ENCODE measurements at regions not wholly inside any gene's neighbourhood (a gene's known extent, or its start where the extent isn't known, plus 50 kb on each side); places are given as distances from the start of the nearest gene placed in this dataset.

DNA sequence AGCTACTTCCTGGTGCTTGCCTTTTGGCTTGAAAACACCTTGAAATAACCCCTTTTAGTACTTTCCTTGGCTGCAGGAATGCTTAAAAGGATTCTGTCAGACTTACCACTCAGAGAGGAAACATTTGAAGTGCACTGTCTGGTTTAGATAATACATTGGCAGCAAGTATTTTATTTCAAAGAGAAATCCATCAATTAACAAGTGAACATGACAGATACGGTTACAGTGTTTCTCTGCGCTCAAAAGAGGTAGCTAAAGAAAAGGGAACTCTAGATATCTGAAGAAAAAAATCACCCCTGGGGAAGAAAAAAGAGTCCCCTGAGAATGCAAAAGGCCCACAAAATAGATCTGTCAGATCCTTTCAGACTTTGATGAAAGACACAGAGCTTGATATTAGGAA lies 421.9 kb downstream of the LRFN5 start:
- DNase-seq (ENCODE audit: low read depth), result no peak

DNA sequence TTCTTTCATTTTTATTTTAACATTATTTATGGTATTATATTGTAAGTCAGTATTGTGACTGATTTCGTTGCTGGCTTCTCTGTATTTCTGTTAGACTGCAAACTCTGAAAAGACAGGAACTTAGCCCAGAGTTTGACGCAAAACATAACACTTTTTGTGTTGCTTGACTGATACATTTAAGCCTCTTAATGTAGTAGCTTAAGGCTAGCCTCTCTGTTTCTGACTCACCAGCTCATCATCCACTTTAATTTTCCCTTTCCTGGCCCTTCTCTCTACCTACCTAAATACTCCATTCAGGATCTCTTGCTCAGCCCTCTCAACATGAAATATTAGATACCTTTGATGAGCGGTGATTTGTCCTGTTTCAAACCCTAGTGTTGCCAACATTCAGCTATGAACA lies 420.6 kb downstream of the LRFN5 start:
- DNase-seq (ENCODE audit: low read depth), result no peak

DNA sequence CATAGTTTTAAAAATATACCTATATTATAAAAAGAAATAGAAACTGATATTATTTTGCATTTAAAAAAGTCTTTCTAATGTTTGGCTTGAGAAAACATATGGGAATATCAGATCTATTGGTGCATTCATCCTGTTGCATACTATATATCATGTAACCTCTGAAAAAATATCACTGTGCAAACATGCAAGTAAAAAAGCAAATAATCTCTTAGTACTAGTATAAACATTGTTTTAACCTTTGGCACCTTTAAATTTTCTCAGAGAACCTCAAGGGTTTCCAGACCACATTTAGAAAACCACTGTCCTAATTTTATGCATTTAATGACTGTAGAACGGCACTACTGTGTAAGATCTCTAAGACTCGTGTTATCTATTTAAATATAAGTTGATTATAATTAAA lies 416.8 kb downstream of the LRFN5 start:
- no peak for DNase-seq (ENCODE audit: low read depth)

DNA sequence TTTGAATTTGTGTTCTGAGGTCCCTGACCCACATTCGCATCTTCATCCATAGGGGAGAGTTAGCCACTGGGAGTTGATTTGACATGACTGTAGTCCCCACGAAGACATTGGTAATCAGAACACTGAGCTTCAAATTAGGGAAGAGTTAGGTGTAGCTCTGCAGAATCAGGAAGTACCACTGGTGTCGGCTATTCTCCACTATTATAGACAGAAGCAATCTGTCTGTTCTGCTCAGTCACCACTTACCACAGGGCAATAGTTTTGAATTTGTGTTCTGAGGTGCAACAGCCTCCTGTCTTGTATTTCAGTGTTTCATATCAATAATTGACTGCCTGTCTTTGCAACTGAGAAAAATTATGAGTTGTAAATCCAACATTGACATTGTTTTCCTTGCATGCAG lies 407.6 kb downstream of the LRFN5 start:
- DNase-seq (ENCODE audit: low read depth), result no peak

DNA sequence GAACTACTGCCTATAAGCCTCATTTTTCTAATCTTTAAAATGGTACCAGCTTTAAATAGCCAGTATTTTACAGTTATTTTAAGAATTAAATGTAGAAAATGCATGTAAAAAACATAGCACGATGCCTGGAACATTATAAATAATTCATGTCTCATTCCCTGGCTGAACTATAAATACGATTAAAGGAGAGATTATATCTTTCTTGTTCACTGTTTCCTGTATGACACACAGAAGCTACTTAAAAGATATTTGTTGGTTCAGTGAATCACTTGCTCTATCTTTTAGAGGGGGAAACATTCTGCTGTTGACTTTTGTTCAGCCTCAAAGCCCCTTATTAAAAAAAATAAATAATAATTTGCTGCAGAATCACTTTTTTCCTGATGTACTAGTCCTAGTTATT lies 406.9 kb downstream of the LRFN5 start:
- no peak for DNase-seq (ENCODE audit: low read depth)

DNA sequence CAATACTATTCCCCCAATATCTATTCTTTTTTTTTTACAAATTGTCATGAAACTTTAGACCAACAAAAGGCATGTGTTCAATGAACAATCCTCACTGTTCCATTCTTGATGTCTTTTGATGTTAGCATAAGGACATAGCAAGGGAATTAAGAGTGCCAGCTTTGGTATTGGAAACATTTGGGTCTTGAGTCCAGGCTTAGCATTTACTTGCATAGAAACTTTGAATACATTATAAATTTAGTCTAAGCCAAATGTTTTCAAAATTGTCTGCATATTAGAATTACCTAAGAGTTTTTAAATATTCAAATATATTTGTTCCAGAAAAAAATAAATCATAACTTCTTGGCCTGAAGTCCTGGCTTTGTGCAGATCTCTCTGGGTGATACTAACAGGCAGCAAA lies 406.5 kb downstream of the LRFN5 start:
- no peak for DNase-seq (ENCODE audit: low read depth)

DNA sequence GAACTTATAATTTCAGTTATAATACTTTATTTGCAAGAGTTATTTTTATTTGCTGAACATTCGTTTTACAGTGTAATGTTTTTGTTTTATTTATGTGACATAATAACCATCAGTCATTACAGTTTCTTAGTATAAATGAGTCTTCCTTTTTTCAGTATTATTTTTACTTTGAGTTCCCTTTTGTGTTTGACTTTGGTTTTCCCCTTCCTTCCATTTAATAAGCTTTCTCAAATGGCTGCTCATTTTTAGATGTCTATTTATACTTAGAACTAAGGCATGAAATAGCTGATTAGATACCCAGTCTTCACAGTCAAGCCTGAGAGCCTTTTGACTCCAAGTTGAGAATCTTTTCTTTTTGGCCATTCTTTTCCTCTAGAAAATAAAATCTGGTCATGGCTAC lies 404.5 kb downstream of the LRFN5 start:
- no peak for DNase-seq (ENCODE audit: low read depth)

DNA sequence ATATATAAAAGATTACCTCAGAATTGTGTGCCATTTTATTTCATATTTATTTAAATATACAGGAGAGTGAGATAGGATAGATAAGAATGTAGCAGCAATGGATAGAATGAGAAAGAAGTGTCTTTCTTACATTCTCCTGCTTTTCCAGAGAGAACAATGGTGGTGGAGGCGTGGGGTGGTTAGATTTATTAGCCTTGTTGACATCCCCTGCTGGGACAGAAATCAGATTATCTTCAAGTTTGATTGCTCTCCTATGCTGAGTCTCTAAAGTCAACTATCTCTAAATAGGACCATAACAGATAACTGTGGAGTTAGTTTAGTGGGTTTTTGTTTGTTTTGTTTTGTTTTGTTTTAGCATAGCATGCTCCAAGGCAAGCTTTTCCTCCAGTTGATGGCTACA lies 397.6 kb downstream of the LRFN5 start:
- no peak for DNase-seq (ENCODE audit: low read depth)

DNA sequence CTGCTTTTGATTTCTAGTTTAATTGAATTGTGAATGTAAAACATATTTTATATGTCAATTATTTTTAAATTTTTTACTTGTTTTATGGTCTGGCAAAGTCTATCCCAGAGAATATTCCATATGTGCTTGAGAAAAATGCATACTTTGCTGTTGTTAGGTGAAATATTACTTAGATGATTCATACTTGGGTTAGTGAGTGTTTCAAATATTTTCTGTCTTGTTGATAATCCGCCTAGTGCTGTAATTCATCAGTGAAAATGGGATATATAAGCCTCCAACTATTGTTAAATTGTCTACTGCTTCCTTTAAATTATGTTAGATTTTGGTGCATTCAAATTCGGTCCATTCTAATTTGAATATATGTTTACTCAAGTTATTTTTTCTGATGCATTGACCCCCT lies 395.5 kb downstream of the LRFN5 start:
- no peak for DNase-seq (ENCODE audit: low read depth)

DNA sequence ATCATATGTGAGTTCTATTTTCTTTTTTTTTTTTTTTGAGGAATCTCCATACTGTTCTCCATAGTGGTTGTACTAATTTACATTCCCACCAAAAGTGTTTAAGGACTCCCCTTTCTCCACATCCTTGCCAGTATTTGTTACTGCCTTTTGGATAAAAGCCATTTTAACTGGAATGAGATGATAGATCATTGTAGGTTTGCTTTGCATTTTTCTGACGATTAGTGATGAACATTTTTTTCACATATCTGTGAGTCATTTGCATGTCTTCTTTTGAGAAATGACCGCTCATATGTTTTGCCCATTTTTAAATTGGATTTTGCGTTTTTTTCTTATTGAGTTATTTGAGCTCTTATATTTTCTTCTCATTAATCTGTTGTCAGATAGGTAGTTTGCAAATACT lies 394.8 kb downstream of the LRFN5 start:
- no peak for DNase-seq (ENCODE audit: low read depth)

DNA sequence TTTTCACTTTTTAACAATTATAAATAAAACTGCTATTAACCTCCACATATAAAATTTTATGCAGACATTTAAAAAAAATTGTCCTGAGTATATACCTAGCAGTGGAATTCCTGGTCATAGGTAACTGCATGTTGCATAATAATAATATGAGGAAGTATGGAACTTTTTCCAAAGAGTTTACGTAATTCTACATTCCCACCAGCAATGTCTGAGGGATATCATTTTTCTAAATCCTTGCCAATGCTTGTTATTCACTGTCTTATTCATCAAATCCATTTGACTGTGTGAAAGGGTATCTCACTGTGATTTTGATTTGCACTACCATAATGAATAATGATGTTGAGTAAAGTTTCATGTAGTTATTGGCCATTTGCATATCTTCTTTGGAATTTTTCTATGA lies 393.8 kb downstream of the LRFN5 start:
- no peak for DNase-seq (ENCODE audit: low read depth)

DNA sequence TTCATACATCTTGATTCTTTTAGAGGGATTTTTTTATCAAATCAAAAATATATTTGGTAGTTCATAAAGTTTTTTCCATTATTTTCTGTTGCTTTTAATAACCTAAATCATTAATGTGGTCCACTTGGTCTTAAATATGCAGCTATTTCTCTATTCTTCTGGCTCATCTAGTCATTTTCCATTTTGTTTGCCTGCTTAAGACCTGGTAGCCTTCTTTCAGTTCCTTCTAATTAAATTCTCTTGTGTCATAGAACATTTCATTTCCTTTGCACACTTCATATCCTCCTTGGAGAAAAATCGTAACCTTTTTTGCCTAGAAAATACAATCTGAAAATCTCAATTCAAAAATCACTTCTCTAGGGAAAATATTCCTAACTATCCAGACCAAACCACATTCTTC lies 387.0 kb downstream of the LRFN5 start:
- no peak for DNase-seq (ENCODE audit: low read depth)

DNA sequence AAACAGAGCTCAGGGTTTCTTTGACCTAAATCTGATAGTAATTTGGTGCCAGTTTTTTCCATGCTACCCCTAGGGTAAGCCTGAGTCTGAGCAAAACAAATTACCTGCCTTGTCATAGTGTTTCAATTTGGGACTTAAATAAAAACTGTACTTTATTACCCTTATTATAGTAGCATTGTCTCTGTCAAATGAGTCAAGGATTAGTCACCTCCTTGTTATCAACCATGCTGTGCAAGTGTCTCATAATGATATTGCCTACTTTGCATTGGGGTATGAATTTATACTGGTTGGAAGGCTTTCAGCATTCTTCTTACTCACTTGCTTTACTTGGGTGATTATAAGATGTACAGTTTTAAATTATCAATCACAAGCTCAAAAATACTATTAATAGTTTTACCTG lies 380.0 kb downstream of the LRFN5 start:
- DNase-seq (ENCODE audit: low read depth), result no peak

DNA sequence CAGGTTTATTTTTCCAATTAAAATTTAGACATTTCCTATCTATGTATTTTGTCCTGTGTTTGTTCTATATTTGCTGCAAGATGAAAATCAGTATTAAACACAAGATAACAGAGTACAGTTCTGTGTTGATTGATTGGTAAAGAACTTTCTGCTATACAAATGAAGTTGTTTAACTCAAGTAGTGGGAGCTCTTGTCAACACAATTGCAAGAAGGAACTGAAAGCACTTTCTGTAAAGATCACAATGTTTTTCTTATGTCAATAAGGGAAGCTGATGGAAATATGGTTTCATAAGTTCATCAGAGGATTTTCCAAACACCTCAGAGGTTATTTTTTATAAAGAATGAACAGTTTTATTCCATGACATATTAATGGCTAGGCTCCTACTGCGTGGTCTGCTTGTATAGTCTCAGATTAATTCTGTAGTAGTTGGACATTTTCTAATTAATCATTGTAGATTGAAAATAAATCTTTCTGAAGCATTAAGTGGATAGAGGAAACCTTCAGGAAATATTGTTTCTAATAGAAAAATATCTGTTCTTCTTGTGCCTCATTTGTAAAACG lies 379.5 kb downstream of the LRFN5 start:
- no peak for DNase-seq (ENCODE audit: low read depth)

DNA sequence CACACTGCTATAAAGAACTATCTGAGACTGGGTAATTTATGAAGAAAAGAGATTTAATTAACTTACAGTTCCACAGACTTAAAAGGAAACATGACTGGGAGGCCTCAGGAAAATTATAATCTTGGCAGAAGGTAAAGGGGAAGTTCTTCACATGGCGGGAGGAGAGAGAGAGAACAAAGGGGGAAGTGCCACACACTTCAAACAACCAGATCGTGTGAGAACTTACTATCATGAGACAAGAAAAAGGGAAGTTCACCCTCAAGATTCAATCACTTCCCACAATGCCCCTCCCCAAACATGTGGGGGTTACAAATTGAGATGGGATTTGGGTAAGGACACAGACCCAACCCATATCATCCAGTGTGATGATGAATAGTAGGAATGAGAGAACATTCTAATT lies 366.5 kb downstream of the LRFN5 start:
- DNase-seq (ENCODE audit: low read depth), result no peak

DNA sequence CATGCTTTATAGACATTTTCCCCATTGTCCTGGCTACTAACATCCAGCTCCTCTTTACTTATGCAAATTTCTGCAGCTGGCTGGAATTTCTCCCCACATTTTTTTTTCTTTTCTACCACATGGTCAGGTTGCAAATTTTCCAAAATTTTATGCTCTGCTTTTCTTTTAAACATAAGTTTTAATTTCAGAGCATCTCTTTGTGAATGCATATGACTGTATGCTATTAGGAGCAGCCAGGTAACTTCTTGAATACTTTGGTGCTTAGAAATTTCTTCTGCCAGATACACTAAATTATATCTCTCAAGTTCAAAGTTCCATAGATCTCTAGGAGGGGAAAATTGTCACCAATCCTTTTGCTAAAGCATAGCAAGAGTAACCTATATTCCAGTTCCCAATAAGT lies 365.9 kb downstream of the LRFN5 start:
- DNase-seq (ENCODE audit: low read depth), result no peak

DNA sequence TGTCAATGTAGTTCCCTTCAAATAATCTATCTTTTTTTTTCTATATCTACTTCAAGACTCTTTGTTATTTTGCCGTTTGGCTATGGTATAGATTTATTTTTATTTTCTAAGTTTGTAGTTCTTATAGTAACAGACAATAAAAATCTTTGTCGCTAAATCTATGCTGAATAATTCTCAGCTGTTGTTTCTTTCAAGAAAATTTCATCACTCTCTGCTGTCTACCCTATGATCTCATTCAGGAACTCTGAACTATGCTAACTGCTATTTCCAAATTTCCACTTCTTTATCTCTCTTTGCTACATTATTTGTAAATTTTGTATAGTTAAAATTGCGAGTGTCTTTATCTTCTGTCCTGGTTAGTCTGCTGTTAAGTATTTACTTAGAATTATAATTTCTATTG lies 353.6 kb downstream of the LRFN5 start:
- no peak for DNase-seq (ENCODE audit: low read depth)

DNA sequence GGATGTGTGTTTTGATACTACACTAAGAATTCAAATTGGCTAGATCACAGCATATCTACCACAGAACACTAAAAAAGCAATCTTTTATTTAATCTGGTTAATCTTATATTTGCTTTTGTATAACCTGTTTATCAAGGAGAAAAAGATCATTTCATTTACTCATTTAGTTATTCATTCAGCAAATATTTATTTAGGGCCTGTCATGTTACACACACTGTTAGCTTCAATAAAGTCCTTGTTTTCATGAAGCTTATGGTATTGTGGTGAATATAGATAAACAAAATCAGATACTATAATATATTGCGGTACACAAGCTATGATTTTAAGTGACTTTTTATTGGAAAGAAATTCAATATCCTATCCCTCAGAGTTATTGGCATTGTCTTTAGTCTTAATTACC lies 350.8 kb downstream of the LRFN5 start:
- no peak for DNase-seq (ENCODE audit: low read depth)

Data from myocyte (in vitro differentiated cells).